M059J (cell line): ENCODE measurements at regions not wholly inside any gene's neighbourhood (a gene's known extent, or its start where the extent isn't known, plus 50 kb on each side); places are given as distances from the start of the nearest gene placed in this dataset.
A peak's percentile ranks its signal among the peaks of the same experiment; 100 is the strongest.
"Not testable (repeated sequence)": the region's sequence is repeated elsewhere in the genome, so short reads cannot be mapped to it uniquely, and the experiment has no call there.

Experiments used
- DNase-seq: peaks from one replicate; pipeline ENCODE4 v3.0.0-alpha.2; 2012; ENCODE audit warnings: low read depth

- DNase-seq, result peak; percentile 5
Observed at GRCh38 chr21:10270211-10270610, 251.2 kb upstream of the TPTE start.

GRCh38 chr21:10271666-10272207 is 249.6 kb upstream of the TPTE start:
- DNase-seq, result not testable (repeated sequence)

- no peak for DNase-seq
Observed at GRCh38 chr21:10272216-10272615, 249.2 kb upstream of the TPTE start.

- no peak for DNase-seq
Observed at GRCh38 chr21:10273196-10273595, 248.2 kb upstream of the TPTE start.

- DNase-seq, result not testable (repeated sequence)
Observed at GRCh38 chr21:10273794-10274338, 247.5 kb upstream of the TPTE start.
